ENCODE measurements at regions not wholly inside any gene's neighbourhood (a gene's known extent, or its start where the extent isn't known, plus 50 kb on each side); places are given as distances from the start of the nearest gene placed in this dataset.

DNA sequence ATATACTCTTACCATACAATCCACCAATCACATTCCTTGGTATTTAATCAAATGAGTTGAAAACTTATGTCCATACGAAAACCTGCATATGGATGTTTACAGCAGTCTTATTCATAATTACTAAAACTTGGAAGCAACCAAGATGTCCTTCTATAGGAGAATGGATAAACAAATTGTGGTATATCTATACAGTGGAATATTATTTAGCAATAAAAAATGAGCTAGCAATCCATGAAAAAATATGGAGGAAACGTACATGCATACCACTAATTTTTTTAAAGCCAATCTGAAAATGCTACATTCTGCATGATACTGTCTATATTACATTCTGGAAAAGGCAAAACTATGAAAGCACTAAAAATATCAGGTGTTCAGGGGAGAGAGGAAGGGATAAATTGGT, 73.9 kb upstream of the LPP start:
- DNase-seq = no peak

GRCh38 chr3:188082031-188082430, 71.9 kb upstream of the LPP start:
- no peak for DNase-seq

DNA sequence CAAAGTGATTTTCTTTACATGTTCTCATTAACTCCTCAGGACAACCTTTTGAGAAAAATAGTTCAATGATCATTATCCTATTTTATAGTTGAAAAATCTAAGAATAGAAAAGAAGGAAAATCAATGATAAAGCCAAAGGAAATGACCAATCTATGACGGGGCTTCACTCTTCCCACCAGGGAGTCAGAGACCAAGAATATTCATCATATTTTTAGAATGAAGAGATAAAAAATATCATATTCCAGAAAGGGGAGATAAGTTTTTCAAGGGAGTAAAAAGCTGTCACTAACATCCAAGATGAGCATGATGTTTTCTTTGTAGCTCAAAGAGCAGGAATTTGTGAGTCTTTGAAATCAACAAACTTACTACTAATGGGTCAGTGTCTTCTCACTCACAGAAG, 71.5 kb upstream of the LPP start:
- DNase-seq = no peak

DNA sequence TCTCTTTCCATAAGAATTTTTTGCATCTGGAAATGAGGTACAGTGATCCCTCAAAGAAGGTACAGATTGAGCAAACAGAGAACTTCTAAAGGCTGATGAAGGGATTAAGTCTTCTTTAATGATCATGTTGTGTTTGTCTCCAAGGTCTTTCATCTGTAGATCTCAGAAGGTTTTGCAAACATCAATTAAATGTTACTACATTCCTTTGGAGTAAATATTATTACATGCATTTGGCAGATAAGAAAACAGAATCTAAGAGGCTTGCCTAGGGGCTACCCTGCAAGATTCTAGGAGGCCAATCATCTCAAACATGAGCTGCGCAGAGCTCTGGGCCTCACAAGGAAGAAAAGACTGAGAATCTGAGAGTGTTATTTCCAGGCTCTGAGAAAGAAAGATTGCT, 70.9 kb upstream of the LPP start:
- DNase-seq = no peak

GRCh38 chr3:188084752-188085583, 69.0 kb upstream of the LPP start:
- DNase-seq = no peak

- DNase-seq = no peak
Observed at GRCh38 chr3:188085584-188086560, 68.1 kb upstream of the LPP start.

DNA sequence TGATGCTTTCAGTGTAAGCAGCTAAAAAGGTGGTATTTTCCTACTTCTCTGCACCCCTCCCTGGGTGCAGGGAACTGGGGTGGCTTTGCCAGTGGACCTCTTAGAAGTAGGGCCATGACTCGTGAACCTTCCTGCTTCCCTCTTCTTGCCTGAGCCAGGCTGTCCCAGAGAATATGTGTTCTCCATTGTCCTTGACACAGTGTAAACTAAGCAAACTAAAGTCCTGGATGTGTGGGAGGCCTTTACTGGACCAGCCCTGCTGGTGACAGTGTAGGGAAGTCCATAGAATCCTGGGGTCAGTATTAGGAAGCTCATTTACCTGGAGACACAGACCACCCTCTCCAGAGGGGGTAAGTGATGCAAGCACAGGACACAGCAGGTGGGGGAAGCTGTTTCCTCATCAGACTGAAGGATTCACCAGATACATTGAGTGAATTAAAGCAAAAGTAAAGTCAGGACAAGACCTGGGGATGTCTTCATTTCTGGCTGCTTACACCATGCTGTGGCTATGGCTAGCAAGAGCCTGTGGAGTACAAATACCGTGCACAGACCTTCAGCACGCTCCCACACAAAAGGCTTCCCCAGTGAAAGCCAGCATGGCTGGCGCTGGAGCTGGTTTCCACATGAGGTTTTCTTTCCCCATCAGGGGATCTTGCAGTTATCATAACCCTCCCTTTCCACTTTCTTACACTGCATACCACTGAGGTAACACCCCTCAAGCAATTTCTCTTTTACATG, 64.8 kb upstream of the LPP start:
- no peak for DNase-seq

DNA sequence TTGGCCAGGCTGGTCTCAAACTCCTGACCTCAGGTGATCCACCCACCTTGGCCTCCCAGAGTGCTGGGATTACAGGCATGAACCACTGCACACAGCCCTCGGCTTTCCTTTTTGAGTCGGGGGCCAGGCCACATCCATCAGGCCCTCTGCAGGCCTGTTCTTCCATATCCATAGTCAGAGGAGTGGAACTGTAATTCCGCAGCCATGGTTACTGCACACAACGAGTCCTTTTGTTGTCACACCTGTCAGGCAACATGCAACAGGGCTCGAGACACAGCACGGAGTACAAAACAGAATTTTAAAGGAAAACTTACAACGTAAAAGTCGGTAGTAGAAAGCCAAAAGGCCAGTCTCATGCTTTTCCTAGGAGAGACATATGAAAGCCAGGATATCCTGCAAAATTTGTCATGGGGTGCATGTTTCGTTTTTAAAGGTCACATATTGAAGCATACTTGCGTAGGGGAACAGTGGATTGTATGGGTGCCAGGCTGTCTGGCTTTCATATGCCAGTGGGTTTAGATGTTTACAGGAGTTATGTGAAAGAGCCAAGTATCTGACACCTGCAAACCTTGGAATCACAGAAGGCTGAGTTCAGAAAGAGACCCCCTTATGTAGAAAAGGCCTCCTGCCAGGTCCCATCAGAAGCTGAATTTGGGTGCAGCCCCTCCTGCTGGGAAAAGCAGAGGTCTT, 63.2 kb upstream of the LPP start:
- DNase-seq = no peak

GRCh38 chr3:188091746-188092145, 62.2 kb upstream of the LPP start:
- no peak for DNase-seq

DNA sequence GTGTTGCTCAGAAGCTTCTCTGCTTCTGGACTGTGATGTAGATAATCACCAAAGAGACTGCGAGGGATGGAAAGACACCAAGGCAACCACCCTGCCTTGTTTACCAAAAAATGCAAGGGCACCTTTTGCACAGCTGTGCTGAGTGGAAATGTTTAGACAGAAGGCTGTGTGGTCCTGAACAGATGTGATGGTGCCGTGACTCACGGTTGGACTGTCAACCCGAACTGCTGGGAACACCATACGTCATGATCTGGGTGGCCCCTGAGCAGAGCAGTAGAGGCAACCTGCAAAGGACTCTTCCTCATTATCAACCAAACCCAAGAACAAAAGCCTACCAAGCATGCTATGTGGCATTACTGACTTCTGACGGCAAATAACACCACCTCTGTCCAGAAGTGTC, 61.3 kb upstream of the LPP start:
- DNase-seq = no peak

- DNase-seq = no peak
Observed at GRCh38 chr3:188095431-188095830, 58.5 kb upstream of the LPP start.

- DNase-seq = no peak
Observed at GRCh38 chr3:188097791-188098190, 56.2 kb upstream of the LPP start.

DNA sequence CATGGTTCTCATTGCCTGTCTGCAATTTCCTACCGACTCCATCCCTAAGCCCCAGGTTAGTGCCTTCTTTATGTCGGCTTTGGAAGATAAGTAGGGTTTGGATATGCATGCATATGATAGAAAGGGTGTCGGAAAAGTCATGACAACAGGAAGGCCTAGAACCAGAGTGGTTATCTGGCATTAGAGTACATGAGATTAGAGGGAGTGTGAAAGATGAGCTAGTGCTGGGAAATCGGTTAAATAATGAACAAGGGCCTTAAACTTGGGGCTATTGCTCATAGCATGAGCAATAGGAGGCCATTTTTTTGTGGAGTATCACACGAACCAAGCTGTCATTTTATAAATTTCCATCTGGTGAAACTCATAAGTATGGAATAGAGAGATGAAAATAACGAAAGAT, 54.0 kb upstream of the LPP start:
- DNase-seq = no peak

GRCh38 chr3:188102861-188103547, 51.0 kb upstream of the LPP start:
- no peak for DNase-seq

- no peak for DNase-seq
Observed at GRCh38 chr3:188104050-188104449, 49.9 kb upstream of the LPP start.

Data from NCI-H446 (cell line).